WERI-Rb-1 (cell line): ENCODE measurements at regions not wholly inside any gene's neighbourhood (a gene's known extent, or its start where the extent isn't known, plus 50 kb on each side); places are given as distances from the start of the nearest gene placed in this dataset.

ENCODE experiments used
- DNase-seq: peaks from one replicate; pipeline ENCODE4 v3.0.0-alpha.2; 2020
- H3K27ac ChIP-seq: fragments of 250-450 bp; sonication (Bioruptor Pico); 2 replicates; pipeline ENCODE4 v1.5.1; 2020; ENCODE audit warnings: mild to moderate bottlenecking, moderate library complexity
- H3K27me3 ChIP-seq: fragments of 250-450 bp; sonication (Bioruptor Pico); 2 replicates; pipeline ENCODE4 v1.5.1; 2021; ENCODE audit warnings: mild to moderate bottlenecking, low read depth, moderate library complexity; ENCODE audit not compliant: insufficient read depth, severe bottlenecking
- H3K36me3 ChIP-seq: fragments of 250-450 bp; sonication (Bioruptor Pico); 2 replicates; pipeline ENCODE4 v1.5.1; 2020; ENCODE audit warnings: mild to moderate bottlenecking, moderate library complexity
- H3K4me3 ChIP-seq: 2 replicates; pipeline ENCODE4 v1.5.1; 2011; ENCODE audit warnings: low read depth, mild to moderate bottlenecking, control low read depth, low read length
- H3K9me3 ChIP-seq: fragments of 250-450 bp; sonication (Bioruptor Pico); 2 replicates; pipeline ENCODE4 v1.5.1; 2021; ENCODE audit warnings: mild to moderate bottlenecking, moderate library complexity; ENCODE audit not compliant: severe bottlenecking
- CTCF ChIP-seq: IDR thresholded peaks from 2 replicates; pipeline ENCODE4 v1.5.1; 2011; ENCODE audit warnings: low read depth, mild to moderate bottlenecking, control low read depth, inconsistent platforms, low read length

DNA sequence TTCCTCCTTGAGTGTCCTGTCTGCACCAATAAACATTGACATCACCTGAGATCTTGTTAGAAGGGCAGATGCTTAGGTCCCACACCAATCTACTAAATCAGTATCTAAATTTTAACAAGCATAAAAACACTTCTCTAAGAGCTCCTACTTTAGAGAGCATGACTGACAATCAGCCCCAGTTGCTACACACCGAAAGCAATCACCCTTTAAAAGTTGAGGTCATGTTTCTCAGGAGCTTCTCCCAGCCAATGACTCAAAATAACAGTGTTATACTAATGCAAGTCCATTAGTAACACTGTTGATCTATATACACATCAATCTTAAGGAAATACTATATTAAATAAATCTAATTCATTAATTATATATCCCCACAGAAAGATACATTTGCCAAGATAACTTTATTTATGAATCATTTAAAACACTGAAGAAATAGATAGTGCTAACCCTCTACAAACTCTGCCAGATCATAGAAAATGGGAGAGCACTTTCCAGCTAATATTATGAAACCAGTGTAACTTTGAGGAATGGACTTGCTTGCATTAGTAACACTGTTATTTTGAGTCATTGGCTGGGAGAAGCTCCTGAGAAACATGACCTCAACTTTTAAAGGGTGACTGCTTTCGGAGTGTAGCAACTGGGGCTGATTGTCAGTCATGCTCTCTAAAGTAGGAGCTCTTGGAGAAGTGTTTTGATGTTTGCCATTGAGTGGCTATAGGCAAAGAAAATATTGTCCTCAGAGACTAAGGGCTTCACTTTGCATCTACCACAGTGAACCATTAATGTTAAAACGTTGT, 109.8 kb upstream of the HDX start:
- H3K27me3 ChIP-seq = peaks cover 8% of the 10 kb centered on the region
- H3K36me3 ChIP-seq = no peaks in the 10 kb centered on the region
- TF ChIP-seq CTCF = no peak
- no peak overlapping the region for H3K4me3 ChIP-seq
- no peak overlapping the region for H3K27ac ChIP-seq
- no peaks in the 10 kb centered on the region for H3K9me3 ChIP-seq
- DNase-seq = no peak

GRCh38 chrX:84634201-84634782, 132.0 kb upstream of the HDX start:
- no peaks in the 10 kb centered on the region for H3K36me3 ChIP-seq
- no peak for TF ChIP-seq CTCF
- DNase-seq = no peak
- H3K4me3 ChIP-seq = no peak overlapping the region
- H3K27me3 ChIP-seq = peaks cover 3% of the 10 kb centered on the region
- no peaks in the 10 kb centered on the region for H3K9me3 ChIP-seq
- H3K27ac ChIP-seq = no peak overlapping the region

GRCh38 chrX:84666086-84666485, 163.8 kb upstream of the HDX start:
- Histone ChIP-seq H3K27me3 (no peaks in the 10 kb centered on the region), H3K4me3 (no peak overlapping the region), H3K36me3 (no peaks in the 10 kb centered on the region), H3K9me3 (no peaks in the 10 kb centered on the region), H3K27ac (no peak overlapping the region)
- DNase-seq = no peak
- TF ChIP-seq CTCF = no peak

DNA sequence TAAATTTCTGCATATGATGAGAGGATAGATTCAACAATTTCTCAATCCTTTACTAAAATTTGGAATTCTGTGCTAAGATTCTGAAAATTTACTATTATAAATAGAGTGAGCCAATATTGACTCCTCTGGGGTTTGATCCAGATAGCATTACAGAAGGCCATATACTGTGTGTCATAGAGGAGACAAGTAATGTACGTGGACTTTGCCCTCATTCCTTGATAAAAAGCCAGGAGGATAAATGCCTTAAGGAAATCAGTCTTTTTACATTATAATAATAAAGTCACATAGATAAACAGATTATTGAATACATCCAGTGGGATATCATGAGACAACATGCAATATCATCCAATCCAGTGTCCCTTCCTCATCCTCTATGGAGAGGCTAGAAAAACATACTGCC, 188.0 kb upstream of the HDX start:
- Histone ChIP-seq H3K27me3 (peaks cover 22% of the 10 kb centered on the region), H3K4me3 (no peak overlapping the region), H3K27ac (no peak overlapping the region), H3K36me3 (no peaks in the 10 kb centered on the region), H3K9me3 (no peaks in the 10 kb centered on the region)
- no peak for DNase-seq
- TF ChIP-seq CTCF = no peak

- peaks cover 19% of the 10 kb centered on the region for H3K27me3 ChIP-seq
- no peak overlapping the region for H3K4me3 ChIP-seq
- no peak for DNase-seq
Observed at GRCh38 chrX:84709987-84710386, 207.7 kb upstream of the HDX start.

More at GRCh38 chrX:84709987-84710386, 207.7 kb upstream of the HDX start:
- H3K9me3 ChIP-seq = no peaks in the 10 kb centered on the region
- no peaks in the 10 kb centered on the region for H3K36me3 ChIP-seq
- no peak for TF ChIP-seq CTCF
- H3K27ac ChIP-seq = no peak overlapping the region
